Cerebellar nuclear complex (tissue), 1 donor: ENCODE measurements at regions not wholly inside any gene's neighbourhood (a gene's known extent, or its start where the extent isn't known, plus 50 kb on each side); places are given as distances from the start of the nearest gene placed in this dataset.

Experiments
- DNase-seq, 2 experiments: peaks; one replicate each; lab custom pipeline; 2025; lab: John Stamatoyannopoulos, UW

DNA sequence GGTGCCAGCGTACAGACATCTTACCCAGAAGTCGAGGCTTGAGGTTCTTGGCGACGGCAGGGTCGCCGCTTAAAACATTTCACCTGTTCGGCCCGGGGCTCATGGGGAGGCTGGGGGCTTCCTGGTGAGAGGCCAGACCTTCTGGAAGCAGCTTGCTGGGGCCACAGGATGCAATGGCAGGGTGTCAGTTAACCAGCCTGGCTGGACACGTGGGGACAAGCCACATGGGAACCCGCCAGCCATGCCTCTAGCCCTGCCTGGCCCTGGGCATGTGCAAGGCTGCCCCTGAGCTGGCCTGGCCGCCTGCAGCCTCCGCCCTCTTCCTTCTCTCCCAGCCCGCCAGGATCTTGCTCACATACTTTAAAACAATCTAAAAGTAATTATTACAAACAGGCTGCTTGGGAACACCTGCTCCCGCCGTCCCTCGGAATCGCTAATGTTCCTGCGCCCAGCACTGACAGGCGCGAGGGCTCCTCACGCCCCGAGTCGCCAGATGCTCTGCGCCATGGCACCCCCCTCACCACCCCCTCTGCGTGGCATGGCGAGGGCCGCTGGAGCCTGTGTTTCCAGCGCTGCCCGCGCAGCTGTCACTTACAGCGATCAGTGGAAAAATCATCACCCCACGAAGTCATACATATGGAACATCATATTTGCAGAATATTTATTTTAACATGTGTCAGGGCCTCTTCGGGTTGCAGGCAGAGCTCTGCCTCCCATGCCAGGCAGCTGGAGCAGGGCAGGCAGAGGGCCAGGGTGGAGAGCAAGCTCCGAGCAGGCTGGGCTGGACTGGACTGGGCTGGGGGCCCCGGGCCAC, 188.7 kb upstream of the GSE1 start:
- DNase-seq, result no peak

- DNase-seq, result no peak
These were observed 188.0 kb upstream of the GSE1 start for GRCh38 chr16:85425074-85425662.

GRCh38 chr16:85426806-85427205, 186.3 kb upstream of the GSE1 start:
- no peak for DNase-seq

DNA sequence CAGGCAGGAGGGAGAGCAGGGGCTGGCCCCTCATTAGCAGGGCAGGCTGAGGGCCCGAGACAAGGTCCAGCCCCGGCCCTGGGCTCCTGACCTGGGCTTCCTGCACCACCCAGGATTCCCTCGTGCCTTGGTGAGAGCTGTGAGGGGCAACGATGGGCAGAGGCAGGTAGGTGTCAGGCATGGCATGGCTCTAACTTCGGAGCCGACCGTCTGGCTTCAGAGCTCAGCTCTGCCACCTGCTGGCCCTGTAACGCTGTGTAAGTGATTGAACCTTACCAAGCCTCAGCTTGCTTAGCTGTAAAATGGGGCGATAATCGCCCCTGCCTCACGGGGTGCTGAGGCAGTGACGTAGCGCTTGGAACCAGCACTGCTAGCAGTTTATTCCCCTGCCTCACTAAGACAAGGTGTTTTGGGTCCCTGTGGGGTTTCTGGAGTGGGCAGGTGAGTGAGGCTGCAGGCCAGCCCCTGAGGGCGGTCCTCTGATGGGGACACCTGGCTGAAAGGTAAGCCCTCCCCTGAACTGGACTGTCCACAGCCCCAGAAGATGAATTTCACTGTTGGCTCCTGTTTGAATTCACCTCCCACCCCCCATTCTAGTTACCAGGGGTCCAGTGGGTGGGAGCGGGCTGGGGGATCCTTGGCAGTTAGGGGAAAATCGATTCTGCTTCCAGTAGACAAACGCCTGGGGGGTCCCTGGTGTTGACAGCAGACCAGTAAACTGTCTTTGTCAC, 184.8 kb upstream of the GSE1 start:
- DNase-seq, result no peak

- no peak for DNase-seq
These were observed 184.0 kb upstream of the GSE1 start for GRCh38 chr16:85428899-85429775.

GRCh38 chr16:85429776-85430522, 183.2 kb upstream of the GSE1 start:
- no peak for DNase-seq

GRCh38 chr16:85430523-85431421, 182.3 kb upstream of the GSE1 start:
- no peak for DNase-seq

- no peak for DNase-seq
These were observed 181.5 kb upstream of the GSE1 start for GRCh38 chr16:85431431-85432124.

DNA sequence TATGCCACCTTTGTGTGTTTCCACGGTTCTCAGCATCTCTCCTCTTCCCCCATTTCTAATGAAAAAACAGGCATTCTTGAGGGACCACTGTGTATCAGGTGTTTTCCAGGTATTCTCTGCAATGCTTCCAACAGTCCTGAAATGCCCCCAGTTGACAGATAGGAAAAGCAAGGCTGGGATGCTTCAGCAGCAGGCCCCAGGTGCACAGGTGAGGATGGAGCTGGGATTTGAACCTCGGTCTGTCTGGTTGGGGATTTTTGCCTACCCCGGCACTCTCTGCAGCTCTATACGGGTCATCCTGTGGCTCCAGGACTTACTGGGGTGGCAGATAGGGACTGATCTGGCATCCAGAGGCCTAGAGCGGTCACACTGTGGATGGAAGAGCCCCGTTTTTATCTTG, 180.5 kb upstream of the GSE1 start:
- no peak for DNase-seq

GRCh38 chr16:85433477-85433876, 179.6 kb upstream of the GSE1 start:
- no peak for DNase-seq

DNA sequence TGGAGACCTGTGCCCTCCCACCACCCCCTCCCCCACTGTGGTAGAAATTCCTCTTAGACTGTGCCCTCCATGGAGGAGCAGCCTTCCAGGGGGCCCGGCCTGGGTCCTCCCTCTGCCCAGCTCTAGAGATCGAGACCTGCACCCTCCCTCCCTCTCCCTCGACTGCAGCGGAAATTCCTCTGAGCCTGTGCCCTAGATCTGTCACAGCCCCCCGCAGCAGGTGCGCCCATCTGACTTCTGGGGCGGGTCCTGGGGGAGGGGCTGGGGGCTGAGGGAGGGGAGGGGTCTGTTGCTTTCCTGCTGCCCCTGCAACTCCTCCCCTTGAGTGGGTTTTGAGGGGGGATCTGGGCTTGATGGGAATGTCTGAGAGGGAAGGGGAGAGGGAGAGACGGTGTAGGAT, 177.8 kb upstream of the GSE1 start:
- no peak for DNase-seq

- no peak for DNase-seq
These were observed 177.4 kb upstream of the GSE1 start for GRCh38 chr16:85435700-85436099.

DNA sequence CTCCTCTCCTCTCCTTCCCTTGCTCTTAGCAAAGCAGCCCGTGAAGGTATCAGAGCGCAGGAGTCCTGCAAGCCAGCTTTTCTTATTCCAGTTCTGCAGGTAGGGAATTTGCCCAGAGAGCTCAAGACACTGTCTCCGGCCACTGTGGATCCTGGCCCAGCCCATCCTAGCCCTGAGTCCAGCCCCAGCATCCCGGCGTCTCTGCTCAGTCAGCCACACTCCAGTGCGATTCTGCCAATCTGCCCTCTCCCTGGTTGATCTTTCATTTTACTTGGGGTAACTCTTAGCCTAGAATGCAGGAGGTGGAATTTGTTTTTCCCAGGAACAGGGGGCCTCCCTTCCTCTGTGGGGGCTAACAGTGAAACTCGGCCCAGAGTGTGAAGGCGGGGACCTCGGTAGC, 176.9 kb upstream of the GSE1 start:
- DNase-seq, result no peak

DNA sequence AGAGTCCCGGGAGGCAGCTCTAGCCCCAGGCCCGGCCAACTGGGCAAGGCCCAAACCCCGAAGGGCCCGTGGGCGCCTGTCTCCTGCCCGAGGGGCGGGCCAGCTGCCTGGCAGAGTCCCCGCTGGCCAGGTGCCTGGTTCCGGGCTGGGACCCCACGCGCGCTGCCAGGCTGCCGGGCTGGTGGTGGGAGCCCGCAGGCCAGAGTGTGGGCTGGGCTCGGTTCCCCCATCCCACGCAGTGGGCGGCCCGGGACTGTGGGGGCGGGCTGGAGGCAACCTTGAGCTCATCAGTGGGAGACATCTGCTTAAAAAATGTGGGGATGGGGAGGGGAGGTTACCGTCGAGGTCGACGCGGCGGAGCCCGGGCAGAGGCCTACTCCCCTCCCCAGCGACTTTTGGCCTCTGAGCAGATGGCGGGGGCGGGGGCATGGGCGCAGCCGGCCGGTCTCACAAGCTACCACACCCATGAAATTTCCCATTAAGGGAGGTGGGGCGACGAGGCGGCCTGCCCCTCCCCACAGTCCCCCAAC, 176.4 kb upstream of the GSE1 start:
- no peak for DNase-seq

GRCh38 chr16:85437166-85438052, 175.7 kb upstream of the GSE1 start:
- no peak for DNase-seq

- no peak for DNase-seq
These were observed 174.0 kb upstream of the GSE1 start for GRCh38 chr16:85438981-85439685.

DNA sequence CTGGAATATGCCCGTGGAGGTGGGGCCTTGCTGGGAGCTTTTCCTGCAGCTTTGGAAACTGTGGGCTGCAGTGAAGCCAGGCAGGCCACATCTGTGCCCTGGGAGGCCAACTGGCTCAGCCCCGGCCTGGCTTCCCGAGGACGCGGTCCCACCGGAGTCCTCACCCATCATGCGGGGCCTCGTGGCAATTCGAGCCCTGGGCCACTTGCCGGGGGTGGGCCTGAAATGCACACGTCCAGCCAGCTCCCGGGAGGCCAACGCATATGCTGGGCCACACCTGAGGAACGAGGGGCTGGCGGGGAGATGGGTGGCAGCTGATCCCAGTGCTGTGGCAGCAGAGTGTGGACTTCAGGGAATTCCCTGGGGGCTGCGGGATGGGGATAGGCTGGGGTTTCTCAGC, 172.4 kb upstream of the GSE1 start:
- DNase-seq, result no peak
